ENCODE measurements at regions not wholly inside any gene's neighbourhood (a gene's known extent, or its start where the extent isn't known, plus 50 kb on each side); places are given as distances from the start of the nearest gene placed in this dataset.

DNA sequence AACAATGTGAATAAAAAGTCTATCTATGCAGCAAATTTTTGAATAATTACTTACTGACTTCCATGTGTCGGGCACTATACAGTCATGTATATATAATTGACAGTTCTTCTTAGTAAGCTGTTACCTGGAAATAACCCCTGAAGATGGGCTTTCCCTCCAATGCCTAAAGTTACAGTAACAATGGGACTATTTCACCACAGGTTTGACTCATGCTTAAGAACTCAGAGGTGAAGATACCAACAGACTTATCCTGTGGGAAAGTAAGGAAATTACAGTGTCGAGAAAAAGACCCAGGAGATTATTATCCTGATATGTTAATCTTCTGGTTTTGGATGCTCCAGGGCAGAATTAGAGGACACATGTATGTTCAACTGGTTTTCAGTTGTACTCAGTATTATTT, 601.5 kb upstream of the SOX9 start:
- TF ChIP-seq POLR2A (IDR thresholded peaks at IDR 0.05), result no peak
- TF ChIP-seq, protein P1, sequence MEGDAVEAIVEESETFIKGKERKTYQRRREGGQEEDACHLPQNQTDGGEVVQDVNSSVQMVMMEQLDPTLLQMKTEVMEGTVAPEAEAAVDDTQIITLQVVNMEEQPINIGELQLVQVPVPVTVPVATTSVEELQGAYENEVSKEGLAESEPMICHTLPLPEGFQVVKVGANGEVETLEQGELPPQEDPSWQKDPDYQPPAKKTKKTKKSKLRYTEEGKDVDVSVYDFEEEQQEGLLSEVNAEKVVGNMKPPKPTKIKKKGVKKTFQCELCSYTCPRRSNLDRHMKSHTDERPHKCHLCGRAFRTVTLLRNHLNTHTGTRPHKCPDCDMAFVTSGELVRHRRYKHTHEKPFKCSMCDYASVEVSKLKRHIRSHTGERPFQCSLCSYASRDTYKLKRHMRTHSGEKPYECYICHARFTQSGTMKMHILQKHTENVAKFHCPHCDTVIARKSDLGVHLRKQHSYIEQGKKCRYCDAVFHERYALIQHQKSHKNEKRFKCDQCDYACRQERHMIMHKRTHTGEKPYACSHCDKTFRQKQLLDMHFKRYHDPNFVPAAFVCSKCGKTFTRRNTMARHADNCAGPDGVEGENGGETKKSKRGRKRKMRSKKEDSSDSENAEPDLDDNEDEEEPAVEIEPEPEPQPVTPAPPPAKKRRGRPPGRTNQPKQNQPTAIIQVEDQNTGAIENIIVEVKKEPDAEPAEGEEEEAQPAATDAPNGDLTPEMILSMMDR (IDR thresholded peaks at IDR 0.05), result no peak

Data from Peyer's patch (tissue), 4 donors.